SK-N-SH (cell line): ENCODE measurements at regions not wholly inside any gene's neighbourhood (a gene's known extent, or its start where the extent isn't known, plus 50 kb on each side); places are given as distances from the start of the nearest gene placed in this dataset.

Experiments used
- CTCF ChIA-PET: fragments of 300-600, 350-600 bp; formaldehyde crosslinking; extraction: SDS; loops from one replicate; lab custom pipeline; 2021; lab: Yijun Ruan, JAX
- POLR2A ChIA-PET: fragments of 350-600 bp; sonication (Branson Sonifier 250); formaldehyde crosslinking; extraction: SDS; loops from one replicate; lab custom pipeline; 2020; ENCODE audit warnings: antibody characterized with exemption, inconsistent platforms; lab: Yijun Ruan, JAX
- DNase-seq: peaks from one replicate; pipeline ENCODE4 v3.0.0; 2012
- H2AFZ ChIP-seq: fragments of 200-600 bp; sonication (generic); 2 replicates; pipeline ENCODE4 v1.8.1; 2016; ENCODE audit warnings: antibody characterized with exemption, mild to moderate bottlenecking, low read depth
- H3F3A ChIP-seq: fragments of 200-600 bp; sonication (generic); replicated peaks from 2 replicates; pipeline ENCODE3; 2016; ENCODE audit warnings: antibody characterized with exemption, mild to moderate bottlenecking; ENCODE audit not compliant: insufficient read depth
- H3K27ac ChIP-seq, 2 experiments: fragments of 200-500 bp in 1 of 2; fragments of 200-600 bp in 1 of 2; sonication (Bioruptor generic) in 1 of 2; sonication (generic), shearing (Covaris generic) in 1 of 2; 2 replicates each; pipeline versions ENCODE4 v1.5.1 to v1.6.1; 2014 to 2016; ENCODE audit warnings: low read depth in 2 of 2, inconsistent platforms in 1 of 2, low read length in 1 of 2, mild to moderate bottlenecking in 1 of 2, mixed read lengths in 1 of 2
- H3K27me3 ChIP-seq: fragments of 200-600 bp; sonication (generic), shearing (Covaris generic); 2 replicates; pipeline ENCODE4 v1.6.1; 2016; ENCODE audit warnings: mixed run types; ENCODE audit not compliant: insufficient read depth
- H3K36me3 ChIP-seq, 2 experiments: fragments of 200-500 bp in 1 of 2; fragments of 200-600 bp in 1 of 2; sonication (Bioruptor generic) in 1 of 2; sonication (generic) in 1 of 2; replicated peaks in 1 of 2; 2 replicates each; pipeline versions ENCODE3 to v1.5.1; 2014 to 2016; ENCODE audit warnings: low read length in 1 of 2, mild to moderate bottlenecking in 1 of 2; ENCODE audit not compliant: insufficient read depth in 2 of 2, control insufficient read depth in 1 of 2
- H3K4me1 ChIP-seq, 2 experiments: fragments of 200-500 bp in 1 of 2; fragments of 200-600 bp in 1 of 2; sonication (Bioruptor generic) in 1 of 2; sonication (generic), shearing (Covaris generic) in 1 of 2; 2 replicates each; pipeline versions ENCODE4 v1.5.1 to v1.6.1; 2014 to 2016; ENCODE audit warnings: low read depth in 1 of 2, low read length in 1 of 2, mixed run types in 1 of 2; ENCODE audit not compliant: insufficient read depth in 2 of 2, control insufficient read depth in 1 of 2
- H3K4me2 ChIP-seq: fragments of 200-600 bp; sonication (generic), shearing (Covaris generic); 2 replicates; pipeline ENCODE4 v1.6.1; 2017; ENCODE audit warnings: mixed run types
- H3K4me3 ChIP-seq, 2 experiments: fragments of 200-500 bp in 1 of 2; fragments of 200-600 bp in 1 of 2; sonication (Bioruptor generic) in 1 of 2; sonication (generic), shearing (Covaris generic) in 1 of 2; 2 replicates each; pipeline versions ENCODE4 v1.5.1 to v1.8.1; 2014 to 2016; ENCODE audit warnings: low read depth in 2 of 2, inconsistent platforms in 1 of 2, low read length in 1 of 2, mild to moderate bottlenecking in 1 of 2, mixed read lengths in 1 of 2, moderate library complexity in 1 of 2
- H3K79me2 ChIP-seq: fragments of 200-600 bp; sonication (generic); 2 replicates; pipeline ENCODE4 v1.8.1; 2017; ENCODE audit warnings: mild to moderate bottlenecking; ENCODE audit not compliant: insufficient read depth
- H3K9ac ChIP-seq: fragments of 200-600 bp; sonication (generic); 2 replicates; pipeline ENCODE4 v1.6.1; 2017; ENCODE audit warnings: mixed run types
- H3K9me2 ChIP-seq: fragments of 200-600 bp; sonication (generic); 2 replicates; pipeline ENCODE4 v1.6.1; 2017; ENCODE audit warnings: mixed run types
- H3K9me3 ChIP-seq: fragments of 200-600 bp; sonication (generic); 2 replicates; pipeline ENCODE4 v1.6.1; 2017; ENCODE audit warnings: mixed run types, mild to moderate bottlenecking, moderate library complexity
- H4K20me1 ChIP-seq: fragments of 200-600 bp; sonication (generic); 2 replicates; pipeline ENCODE4 v1.6.1; 2017; ENCODE audit warnings: mild to moderate bottlenecking, mixed run types; ENCODE audit not compliant: insufficient read depth
- CHD2 ChIP-seq: fragments of 150-350 bp; IDR thresholded peaks from 2 replicates; pipeline ENCODE4 v1.6.1; 2018; ENCODE audit warnings: low read length; ENCODE audit not compliant: partially characterized antibody
- ELF1 ChIP-seq: IDR thresholded peaks from 2 replicates; pipeline ENCODE4 v1.4.0; 2012
- EP300 ChIP-seq, 2 experiments: IDR thresholded peaks; 2 replicates each; pipeline versions ENCODE4 v1.4.0 to v1.6.1; 2012; ENCODE audit warnings: borderline replicate concordance in 1 of 2, low read depth in 1 of 2, low read length in 1 of 2
- EZH2phosphoT487 ChIP-seq: fragments of 200-600 bp; sonication (generic); IDR thresholded peaks from 2 replicates; pipeline ENCODE4 v1.6.1; 2017; ENCODE audit warnings: low read depth, mixed run types, mild to moderate bottlenecking, antibody characterized with exemption, moderate library complexity, borderline replicate concordance
- FOSL2 ChIP-seq: IDR thresholded peaks from 2 replicates; pipeline ENCODE4 v1.4.0; 2012; ENCODE audit warnings: low read depth, mild to moderate bottlenecking, moderate library complexity, borderline replicate concordance
- FOXJ3 ChIP-seq: sonication (generic); formaldehyde crosslinking; IDR thresholded peaks from 2 replicates; pipeline ENCODE4 v1.5.1; 2020; ENCODE audit warnings: mild to moderate bottlenecking, missing genetic modification reagents
- GABPA ChIP-seq: IDR thresholded peaks from 2 replicates; pipeline ENCODE4 v1.4.0; 2012; ENCODE audit warnings: low read depth, mild to moderate bottlenecking
- JUND ChIP-seq: IDR thresholded peaks from 2 replicates; pipeline ENCODE4 v1.4.0; 2012
- RFX5 ChIP-seq: IDR thresholded peaks from 2 replicates; pipeline ENCODE4 v1.6.1; 2012; ENCODE audit warnings: mild to moderate bottlenecking, improper control_type of control experiment, low read length
- RXRA ChIP-seq: IDR thresholded peaks from 2 replicates; pipeline ENCODE4 v1.4.0; 2012; ENCODE audit warnings: low read depth, mild to moderate bottlenecking, borderline replicate concordance
- SIN3A ChIP-seq: IDR thresholded peaks from 2 replicates; pipeline ENCODE4 v1.6.1; 2012; ENCODE audit warnings: low read depth, mild to moderate bottlenecking, low read length, moderate library complexity, borderline replicate concordance
- TAF1 ChIP-seq: IDR thresholded peaks from 2 replicates; pipeline ENCODE4 v1.6.1; 2012; ENCODE audit warnings: low read depth, mild to moderate bottlenecking, low read length, moderate library complexity, borderline replicate concordance
- TCF12 ChIP-seq: IDR thresholded peaks from 2 replicates; pipeline ENCODE4 v1.4.0; 2012
- WGBS: methylation state at CpG from one replicate; pipeline ENCODE4 v1.1.6; 2017; ENCODE audit warnings: low lambda C conversion rate; 5-methylcytosine and 5-hydroxymethylcytosine counted together
- TF ChIP-seq, protein P1 (sequence below): IDR thresholded peaks from 2 replicates; pipeline ENCODE4 v1.6.1; 2012; ENCODE audit warnings: mild to moderate bottlenecking, low read depth, low read length, moderate library complexity
- TF ChIP-seq, protein P2 (sequence below): IDR thresholded peaks from 2 replicates; pipeline ENCODE4 v1.4.0; 2012; ENCODE audit warnings: low read depth
- TF ChIP-seq, protein P3 (sequence below): fragments of 200-600 bp; sonication (generic); IDR thresholded peaks from 2 replicates; pipeline ENCODE4 v1.6.1; 2017; ENCODE audit warnings: antibody characterized with exemption, mild to moderate bottlenecking, moderate library complexity
- TF ChIP-seq, protein P4 (sequence below): fragments of 150-350 bp; IDR thresholded peaks from 2 replicates; pipeline ENCODE4 v1.6.1; 2016; ENCODE audit warnings: mild to moderate bottlenecking, low read depth, low read length
- TF ChIP-seq, protein P5 (sequence below): fragments of 150-350 bp; IDR thresholded peaks from 2 replicates; pipeline ENCODE4 v1.6.1; 2017; ENCODE audit warnings: antibody characterized with exemption, low read length, low read depth, borderline replicate concordance

DNA sequence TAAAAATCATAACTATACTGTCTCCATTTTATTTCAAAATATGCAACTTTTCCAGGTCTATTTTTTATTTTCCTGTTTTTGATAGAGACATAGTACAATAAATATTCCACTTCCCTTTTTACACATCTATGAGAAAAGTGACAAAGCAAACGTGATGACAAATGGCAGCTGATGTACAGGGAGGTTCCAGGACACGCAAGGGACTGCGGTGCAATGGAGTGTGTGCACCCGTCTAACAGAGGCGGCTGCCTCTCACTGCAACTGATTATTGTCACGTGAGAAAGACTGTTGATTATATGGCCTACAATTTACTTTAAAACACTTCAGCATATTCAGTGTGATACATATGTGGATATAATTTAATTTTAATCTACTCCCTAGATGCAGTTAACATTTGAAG is 142.6 kb downstream of the LRRC30 start:
- CTCF ChIA-PET = interaction anchor here (0.8 kb wide), 1 partner anchor 193 kb away, joined by 3 read pairs; the partner anchor contains the start of gene PTPRM

More for the DNA sequence above, 142.6 kb downstream of the LRRC30 start:
- DNase-seq = no peak
- POLR2A ChIA-PET = no interaction called here
- no peak for TF ChIP-seq GABPA
- TF ChIP-seq, protein P1, sequence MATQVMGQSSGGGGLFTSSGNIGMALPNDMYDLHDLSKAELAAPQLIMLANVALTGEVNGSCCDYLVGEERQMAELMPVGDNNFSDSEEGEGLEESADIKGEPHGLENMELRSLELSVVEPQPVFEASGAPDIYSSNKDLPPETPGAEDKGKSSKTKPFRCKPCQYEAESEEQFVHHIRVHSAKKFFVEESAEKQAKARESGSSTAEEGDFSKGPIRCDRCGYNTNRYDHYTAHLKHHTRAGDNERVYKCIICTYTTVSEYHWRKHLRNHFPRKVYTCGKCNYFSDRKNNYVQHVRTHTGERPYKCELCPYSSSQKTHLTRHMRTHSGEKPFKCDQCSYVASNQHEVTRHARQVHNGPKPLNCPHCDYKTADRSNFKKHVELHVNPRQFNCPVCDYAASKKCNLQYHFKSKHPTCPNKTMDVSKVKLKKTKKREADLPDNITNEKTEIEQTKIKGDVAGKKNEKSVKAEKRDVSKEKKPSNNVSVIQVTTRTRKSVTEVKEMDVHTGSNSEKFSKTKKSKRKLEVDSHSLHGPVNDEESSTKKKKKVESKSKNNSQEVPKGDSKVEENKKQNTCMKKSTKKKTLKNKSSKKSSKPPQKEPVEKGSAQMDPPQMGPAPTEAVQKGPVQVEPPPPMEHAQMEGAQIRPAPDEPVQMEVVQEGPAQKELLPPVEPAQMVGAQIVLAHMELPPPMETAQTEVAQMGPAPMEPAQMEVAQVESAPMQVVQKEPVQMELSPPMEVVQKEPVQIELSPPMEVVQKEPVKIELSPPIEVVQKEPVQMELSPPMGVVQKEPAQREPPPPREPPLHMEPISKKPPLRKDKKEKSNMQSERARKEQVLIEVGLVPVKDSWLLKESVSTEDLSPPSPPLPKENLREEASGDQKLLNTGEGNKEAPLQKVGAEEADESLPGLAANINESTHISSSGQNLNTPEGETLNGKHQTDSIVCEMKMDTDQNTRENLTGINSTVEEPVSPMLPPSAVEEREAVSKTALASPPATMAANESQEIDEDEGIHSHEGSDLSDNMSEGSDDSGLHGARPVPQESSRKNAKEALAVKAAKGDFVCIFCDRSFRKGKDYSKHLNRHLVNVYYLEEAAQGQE = no peak
- TF ChIP-seq EP300 (IDR thresholded peaks at IDR 0.05; ENCODE audit: borderline replicate concordance in 1 of 2, low read depth in 1 of 2, low read length in 1 of 2) = no peak
- TF ChIP-seq SIN3A = no peak
- TF ChIP-seq EZH2phosphoT487 = no peak
- TF ChIP-seq, protein P2, sequence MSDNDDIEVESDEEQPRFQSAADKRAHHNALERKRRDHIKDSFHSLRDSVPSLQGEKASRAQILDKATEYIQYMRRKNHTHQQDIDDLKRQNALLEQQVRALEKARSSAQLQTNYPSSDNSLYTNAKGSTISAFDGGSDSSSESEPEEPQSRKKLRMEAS = no peak
- no peak for TF ChIP-seq RFX5
- no peak for TF ChIP-seq TAF1
- TF ChIP-seq FOSL2 = no peak
- TF ChIP-seq RXRA = no peak
- TF ChIP-seq JUND = no peak
- TF ChIP-seq TCF12 = no peak
- TF ChIP-seq CHD2 = no peak
- TF ChIP-seq, protein P3, sequence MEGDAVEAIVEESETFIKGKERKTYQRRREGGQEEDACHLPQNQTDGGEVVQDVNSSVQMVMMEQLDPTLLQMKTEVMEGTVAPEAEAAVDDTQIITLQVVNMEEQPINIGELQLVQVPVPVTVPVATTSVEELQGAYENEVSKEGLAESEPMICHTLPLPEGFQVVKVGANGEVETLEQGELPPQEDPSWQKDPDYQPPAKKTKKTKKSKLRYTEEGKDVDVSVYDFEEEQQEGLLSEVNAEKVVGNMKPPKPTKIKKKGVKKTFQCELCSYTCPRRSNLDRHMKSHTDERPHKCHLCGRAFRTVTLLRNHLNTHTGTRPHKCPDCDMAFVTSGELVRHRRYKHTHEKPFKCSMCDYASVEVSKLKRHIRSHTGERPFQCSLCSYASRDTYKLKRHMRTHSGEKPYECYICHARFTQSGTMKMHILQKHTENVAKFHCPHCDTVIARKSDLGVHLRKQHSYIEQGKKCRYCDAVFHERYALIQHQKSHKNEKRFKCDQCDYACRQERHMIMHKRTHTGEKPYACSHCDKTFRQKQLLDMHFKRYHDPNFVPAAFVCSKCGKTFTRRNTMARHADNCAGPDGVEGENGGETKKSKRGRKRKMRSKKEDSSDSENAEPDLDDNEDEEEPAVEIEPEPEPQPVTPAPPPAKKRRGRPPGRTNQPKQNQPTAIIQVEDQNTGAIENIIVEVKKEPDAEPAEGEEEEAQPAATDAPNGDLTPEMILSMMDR = no peak
- TF ChIP-seq, protein P4, sequence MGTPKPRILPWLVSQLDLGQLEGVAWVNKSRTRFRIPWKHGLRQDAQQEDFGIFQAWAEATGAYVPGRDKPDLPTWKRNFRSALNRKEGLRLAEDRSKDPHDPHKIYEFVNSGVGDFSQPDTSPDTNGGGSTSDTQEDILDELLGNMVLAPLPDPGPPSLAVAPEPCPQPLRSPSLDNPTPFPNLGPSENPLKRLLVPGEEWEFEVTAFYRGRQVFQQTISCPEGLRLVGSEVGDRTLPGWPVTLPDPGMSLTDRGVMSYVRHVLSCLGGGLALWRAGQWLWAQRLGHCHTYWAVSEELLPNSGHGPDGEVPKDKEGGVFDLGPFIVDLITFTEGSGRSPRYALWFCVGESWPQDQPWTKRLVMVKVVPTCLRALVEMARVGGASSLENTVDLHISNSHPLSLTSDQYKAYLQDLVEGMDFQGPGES = no peak
- TF ChIP-seq, protein P5, sequence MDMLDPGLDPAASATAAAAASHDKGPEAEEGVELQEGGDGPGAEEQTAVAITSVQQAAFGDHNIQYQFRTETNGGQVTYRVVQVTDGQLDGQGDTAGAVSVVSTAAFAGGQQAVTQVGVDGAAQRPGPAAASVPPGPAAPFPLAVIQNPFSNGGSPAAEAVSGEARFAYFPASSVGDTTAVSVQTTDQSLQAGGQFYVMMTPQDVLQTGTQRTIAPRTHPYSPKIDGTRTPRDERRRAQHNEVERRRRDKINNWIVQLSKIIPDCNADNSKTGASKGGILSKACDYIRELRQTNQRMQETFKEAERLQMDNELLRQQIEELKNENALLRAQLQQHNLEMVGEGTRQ = no peak
- no peak for TF ChIP-seq FOXJ3 (CRISPR knock-in tag)
- TF ChIP-seq ELF1 = no peak
- Histone ChIP-seq H3K9me3 (no peaks in the 10 kb centered on the region), H3K36me3 (no peaks in the 10 kb centered on the region), H3K4me3 (no peak overlapping the region), H4K20me1 (no peaks in the 10 kb centered on the region), H3K4me1 (peaks cover 0 to 10% of the 10 kb centered on the region in 2 experiments; a peak in 1 of 4 replicates), H3K9ac (no peak overlapping the region), H3K4me2 (no peak overlapping the region), H3K79me2 (no peaks in the 10 kb centered on the region), H2AFZ (no peak overlapping the region), H3F3A (no peaks in the 10 kb centered on the region), H3K27ac (no peak overlapping the region), H3K9me2 (no peaks in the 10 kb centered on the region), H3K27me3 (no peaks in the 10 kb centered on the region)
- 59% methylated on average over 6 of the region's 6 CpGs for WGBS
